Kidney capillary endothelial cell (primary cell): ENCODE measurements at regions not wholly inside any gene's neighbourhood (a gene's known extent, or its start where the extent isn't known, plus 50 kb on each side); places are given as distances from the start of the nearest gene placed in this dataset.
A peak's percentile ranks its signal among the peaks of the same experiment; 100 is the strongest.

Experiments
- DNase-seq: peaks from one replicate; pipeline ENCODE4 v3.0.0-alpha.2; 2018; ENCODE audit warnings: low spot score

- DNase-seq = peak; percentile 95
Measured at GRCh38 chr12:75724928-75725312, 213.5 kb upstream of the KRR1 start.

- DNase-seq = no peak
Measured at GRCh38 chr12:75724307-75724927, 213.0 kb upstream of the KRR1 start.

- DNase-seq = peak; percentile 96
Measured at GRCh38 chr12:75722714-75723200, 211.3 kb upstream of the KRR1 start.

DNA sequence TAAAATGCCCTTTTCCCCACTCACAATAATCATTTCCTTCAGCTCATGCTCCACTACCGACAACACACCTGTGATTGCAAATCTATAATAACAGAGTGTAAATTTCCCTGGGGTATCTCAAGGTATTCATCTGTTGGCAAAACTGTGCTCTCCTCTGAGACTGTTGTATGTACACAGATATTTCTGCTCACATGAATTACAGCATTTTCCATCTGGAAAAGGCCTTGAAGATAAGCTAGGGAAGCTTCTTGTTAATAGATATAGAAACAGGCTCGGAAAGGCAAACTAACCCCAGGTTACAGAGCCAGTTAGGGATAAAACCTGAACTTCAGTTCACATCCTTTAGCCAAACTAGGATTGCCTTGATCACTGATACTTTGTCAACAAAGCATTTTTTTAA lies 210.4 kb upstream of the KRR1 start:
- no peak for DNase-seq

- no peak for DNase-seq
Measured at GRCh38 chr12:75720812-75721641, 209.6 kb upstream of the KRR1 start.

- DNase-seq = no peak
Measured at GRCh38 chr12:75717902-75718301, 206.5 kb upstream of the KRR1 start.

DNA sequence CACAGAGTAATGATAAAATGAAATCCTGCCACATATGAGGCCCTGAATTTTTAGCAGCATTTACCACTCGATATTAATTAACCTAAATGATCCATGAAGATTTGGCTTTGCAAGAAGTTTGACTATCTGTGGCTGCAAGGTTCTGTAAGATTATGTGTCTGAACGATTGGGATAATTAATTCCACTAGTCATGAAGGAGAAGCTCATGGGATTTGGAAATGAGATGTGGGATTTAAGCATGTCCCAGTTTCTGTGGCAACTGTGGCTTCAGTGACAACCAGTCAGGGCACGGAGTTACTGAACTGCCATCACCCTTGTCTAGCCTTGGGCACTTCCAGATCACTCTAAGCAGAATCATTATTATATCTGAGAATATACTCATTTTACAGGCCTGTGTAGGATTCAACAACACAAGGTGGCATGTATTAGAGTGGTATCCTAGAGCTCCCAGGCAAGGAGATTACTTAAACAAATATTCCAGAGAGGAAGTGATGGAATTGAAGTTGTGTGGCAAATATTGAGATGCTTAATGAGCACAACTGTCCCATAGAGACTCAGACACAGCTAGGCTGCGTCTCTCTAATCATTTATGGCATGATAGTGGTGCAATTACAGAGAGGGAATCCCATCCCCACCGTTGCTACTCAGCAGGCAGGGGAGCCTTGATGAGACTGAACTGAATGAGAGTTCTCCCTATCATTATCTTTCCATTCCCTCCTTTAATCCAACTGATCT lies 205.0 kb upstream of the KRR1 start:
- DNase-seq = no peak

- no peak for DNase-seq
Measured at GRCh38 chr12:75715682-75716081, 204.3 kb upstream of the KRR1 start.

- no peak for DNase-seq
Measured at GRCh38 chr12:75715323-75715644, 203.9 kb upstream of the KRR1 start.

GRCh38 chr12:75714462-75715322 lies 203.3 kb upstream of the KRR1 start:
- DNase-seq = no peak

DNA sequence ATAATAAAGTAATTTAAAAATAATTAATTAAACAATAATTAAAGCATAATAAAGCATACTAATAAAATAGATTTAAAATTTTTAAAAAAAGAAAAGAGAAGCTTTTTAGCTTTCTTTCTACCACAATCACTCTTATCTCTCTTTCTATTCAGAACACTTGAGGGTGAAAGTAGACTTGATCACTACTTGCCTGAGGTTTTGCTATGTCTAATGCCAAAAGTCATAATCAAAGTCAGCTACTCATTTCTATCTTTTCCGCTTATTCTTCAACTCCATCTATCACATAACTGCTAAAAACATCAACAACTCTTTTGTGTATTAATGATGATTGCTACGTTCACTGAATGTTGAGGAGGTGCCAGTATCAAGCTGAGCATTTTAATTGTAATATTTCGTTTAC lies 202.0 kb upstream of the KRR1 start:
- no peak for DNase-seq

GRCh38 chr12:75712223-75712622 lies 200.8 kb upstream of the KRR1 start:
- DNase-seq = no peak

GRCh38 chr12:75711271-75711670 lies 199.9 kb upstream of the KRR1 start:
- no peak for DNase-seq

DNA sequence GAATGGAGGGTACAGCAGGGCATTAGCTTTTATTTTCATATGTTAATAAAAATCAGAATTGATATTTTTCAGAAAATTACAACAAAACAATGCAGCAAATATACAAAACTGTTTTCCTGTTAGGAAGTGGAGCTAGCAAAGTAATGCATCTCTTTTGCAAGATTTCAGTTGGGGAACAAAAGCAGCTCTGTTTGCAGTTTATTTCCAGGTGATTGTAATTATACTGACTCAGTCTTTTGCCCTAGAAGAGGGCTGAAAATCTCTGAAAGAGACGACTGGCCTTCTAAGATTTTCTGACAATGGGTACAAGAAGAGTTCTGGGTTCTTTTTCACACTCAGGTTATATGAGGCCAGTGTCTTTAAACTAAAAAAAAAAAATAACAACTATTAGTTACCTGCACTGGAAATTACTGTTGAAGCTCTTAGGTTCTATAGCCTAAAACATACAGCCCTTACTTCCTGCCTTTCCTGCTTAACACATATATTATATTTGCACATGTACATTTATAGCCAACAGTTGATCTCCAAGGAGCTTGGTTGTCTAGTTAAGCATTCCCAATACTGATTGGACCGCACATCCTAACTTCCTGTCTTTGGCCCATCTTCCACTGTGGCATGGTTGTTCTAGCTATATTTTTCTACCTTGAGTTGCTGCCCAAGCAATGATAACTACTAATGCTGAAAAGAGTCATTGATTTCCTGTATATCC lies 199.1 kb upstream of the KRR1 start:
- DNase-seq = no peak

GRCh38 chr12:75709503-75709902 lies 198.1 kb upstream of the KRR1 start:
- no peak for DNase-seq

DNA sequence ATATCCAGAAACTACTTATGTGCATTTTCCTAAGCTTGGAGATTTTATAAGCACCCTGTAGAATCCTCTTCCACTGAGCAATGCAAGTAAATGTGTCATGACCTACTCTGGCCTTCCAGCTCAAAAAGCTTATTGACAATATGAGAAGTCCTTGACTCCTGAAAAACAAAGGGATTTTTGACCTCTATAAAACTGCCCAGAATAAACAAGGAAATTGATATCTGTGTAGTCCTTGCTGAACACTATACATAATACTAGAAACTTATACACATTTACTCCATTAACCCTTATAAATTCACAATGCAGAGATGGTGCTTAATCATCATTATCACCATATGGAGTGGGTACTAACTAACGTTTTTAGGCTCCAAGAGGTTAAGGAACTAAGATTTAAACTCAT lies 197.4 kb upstream of the KRR1 start:
- DNase-seq = no peak

- no peak for DNase-seq
Measured at GRCh38 chr12:75707983-75708382, 196.6 kb upstream of the KRR1 start.

DNA sequence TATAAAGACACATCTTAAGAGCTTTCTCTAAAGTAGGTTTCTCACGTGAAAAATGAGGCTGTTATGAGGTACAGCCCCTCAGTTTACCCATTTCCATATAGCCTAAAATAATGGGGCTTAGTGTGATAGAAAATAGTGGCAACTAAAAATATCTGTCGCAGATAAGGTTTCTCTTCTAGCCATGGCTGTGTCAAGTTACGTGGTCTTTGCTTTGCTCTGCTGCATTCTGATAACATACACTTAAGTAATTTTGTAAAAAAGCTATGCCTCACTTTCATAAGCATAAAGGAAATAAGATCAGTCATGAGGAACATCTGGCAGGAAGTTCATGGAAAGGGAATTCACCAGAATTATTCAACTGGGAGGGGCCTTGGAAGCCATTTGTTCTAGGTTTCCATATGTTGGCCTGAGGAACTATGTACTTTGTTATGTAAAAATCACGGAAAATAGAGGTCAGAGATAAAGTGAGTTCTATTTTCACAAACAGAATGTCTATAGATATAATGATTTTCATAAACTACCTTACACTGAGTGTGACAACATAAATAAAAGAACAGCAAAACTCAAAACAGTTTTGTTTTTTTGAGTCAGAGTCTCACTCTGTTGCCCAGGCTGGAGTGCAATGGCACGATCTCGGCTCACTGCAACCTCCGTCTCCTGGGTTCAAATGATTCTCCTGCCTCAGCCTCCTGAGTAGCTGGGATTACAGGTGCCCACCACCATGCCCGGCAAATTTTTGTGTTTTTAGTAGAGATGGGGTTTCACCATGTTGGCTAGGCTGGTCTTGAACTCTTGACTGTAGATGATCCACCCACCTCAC lies 195.6 kb upstream of the KRR1 start:
- peak; percentile 89 for DNase-seq

GRCh38 chr12:75705749-75706711 lies 194.6 kb upstream of the KRR1 start:
- DNase-seq = no peak
